NCI-H226 (cell line): ENCODE measurements at regions not wholly inside any gene's neighbourhood (a gene's known extent, or its start where the extent isn't known, plus 50 kb on each side); places are given as distances from the start of the nearest gene placed in this dataset.
A peak's percentile ranks its signal among the peaks of the same experiment; 100 is the strongest.

ENCODE experiments used
- DNase-seq: peaks from one replicate; pipeline ENCODE4 v3.0.0-alpha.2; 2015

DNA sequence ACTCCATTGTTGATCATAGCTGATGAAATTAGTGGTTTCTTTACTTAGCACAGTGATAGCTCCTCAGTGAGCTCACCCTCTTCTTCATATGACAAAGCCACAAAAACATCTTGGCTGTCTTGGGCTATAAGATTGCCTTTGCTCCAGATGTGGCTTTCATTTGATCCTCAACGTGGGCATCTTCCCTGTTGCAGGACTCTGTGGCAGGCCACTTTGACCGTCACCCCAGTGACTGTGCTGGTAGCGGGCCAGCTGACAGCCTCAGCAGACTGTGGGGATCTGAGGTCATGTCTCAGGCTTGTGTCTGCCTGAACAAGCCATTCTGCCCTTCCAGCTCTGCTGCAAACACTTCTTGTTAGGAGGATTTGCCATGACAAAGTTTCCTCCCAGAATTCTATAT is 422.2 kb downstream of the NR2F1-AS1 start:
- DNase-seq: no peak

DNA sequence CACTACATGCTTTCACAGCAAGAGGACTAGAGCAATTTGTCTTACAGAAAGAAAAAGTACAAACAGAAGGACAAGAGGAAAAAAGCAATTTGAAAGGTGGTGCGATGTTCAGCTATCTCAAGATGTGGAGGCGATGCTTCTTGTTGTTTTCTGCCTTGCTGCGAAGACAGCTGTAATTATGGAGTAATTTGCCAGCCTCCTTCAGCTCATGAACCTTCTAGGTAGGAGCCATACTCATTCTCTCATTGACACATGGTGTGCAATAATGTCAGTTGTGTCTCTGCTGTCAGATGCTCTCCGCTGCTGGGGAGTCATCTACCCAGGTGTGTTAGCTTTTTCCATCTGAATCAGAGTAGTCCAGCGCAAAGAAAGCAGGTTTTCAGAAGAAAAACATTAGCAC is 424.5 kb downstream of the NR2F1-AS1 start:
- DNase-seq: no peak

DNA sequence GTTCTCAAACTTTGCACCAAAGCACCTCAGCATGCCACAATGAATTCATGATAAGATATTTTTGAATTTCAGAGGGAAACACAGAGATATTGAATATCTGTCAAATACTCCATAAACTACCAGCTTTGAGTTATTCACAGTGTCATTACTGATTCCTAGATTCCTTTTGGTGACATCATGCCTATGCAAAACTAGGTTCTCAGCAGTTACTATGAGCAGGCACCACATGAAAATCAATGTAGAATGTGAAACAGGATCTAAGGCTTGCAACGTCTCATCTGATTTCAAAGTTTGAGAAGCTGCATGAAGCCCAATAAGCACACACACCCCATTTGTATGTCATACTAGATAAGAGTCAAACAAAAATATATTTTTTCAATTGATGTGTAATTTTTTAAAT is 426.5 kb downstream of the NR2F1-AS1 start:
- no peak for DNase-seq

DNA sequence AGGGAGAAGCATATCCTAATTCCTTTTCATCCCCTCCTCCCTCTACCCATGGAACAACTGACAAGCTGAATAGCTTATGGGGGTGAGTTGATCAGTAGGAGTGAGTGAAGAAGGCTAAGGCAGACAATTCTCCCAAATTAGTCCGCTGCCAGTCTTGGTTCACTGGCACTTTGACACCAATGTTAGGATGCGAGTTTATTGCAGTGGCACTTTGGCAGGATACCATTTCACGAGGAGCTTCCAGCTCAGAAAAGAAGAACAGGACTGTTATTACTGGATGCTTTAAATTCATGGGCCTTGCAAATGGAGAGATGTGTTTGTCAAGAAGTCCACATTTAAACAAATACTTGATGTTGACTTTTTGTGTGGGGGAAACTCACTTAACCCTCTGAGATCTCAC is 427.6 kb downstream of the NR2F1-AS1 start:
- no peak for DNase-seq

DNA sequence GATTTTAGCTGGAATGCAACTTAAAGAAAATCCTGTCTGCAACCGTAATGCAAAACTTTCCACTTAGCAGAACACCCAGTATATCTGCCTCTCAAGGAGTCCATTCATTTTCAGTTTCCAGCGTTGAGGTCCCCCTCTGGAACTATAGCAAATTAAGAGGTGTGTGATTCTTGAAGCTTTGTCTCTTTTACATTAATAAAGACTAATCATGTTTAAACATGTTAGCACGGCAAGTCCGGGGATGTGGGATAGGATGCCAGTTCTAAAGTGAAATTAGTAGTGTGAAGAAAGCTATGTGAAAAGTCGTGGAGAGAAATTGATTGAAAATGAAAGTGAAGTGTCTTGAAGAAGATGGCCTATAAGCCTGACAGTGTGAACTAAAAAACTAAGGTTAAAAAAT is 429.1 kb downstream of the NR2F1-AS1 start:
- DNase-seq: no peak

DNA sequence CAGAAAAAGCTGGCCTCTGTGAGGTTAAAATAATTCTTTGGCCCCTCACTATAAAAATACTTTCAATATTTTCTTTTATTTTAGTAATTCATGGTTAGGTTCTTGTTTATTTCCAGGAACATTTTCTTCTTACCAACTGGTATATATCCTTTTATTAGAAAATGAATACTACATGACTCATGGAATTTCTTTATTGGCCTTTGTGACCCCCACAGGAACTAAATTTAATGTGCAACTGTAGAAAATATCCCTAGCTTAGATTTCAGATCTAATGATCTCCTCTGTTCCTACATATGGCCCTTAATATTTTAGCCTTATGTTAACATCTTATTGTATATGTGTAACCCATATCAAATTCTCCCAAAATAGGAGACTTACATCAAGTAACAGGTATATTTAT is 429.9 kb downstream of the NR2F1-AS1 start:
- DNase-seq: no peak

DNA sequence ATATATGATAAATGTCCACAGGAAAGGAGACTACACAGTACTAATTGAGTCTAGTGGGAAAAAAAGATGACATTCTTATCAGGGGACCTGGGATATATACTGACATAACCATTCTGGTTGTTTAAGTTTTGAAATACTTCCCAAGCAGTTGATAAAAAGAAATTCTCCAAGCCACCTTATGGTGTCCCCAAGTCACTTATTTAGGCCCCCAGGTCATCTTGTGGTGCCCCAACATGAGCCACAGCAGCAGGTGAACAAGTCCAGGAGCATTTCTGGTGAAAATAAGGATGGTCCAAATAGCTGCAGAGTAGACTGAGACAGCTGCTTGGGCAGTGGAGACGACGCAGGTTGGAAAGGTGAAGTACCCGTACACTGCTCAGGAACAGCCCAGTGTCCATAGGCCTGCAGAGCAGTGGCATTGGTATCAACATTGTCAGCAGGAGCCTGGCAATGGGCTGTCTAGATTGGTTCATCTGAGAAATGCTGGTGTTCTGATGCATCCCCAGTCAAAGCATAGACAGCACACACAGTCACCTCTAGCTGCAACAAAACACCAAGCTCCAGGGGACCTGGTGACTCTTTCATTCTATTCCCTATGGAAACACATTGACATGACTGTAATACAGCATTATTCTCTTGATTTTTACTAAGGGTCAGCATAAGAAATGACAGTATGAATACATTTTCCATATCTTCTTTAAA is 430.6 kb downstream of the NR2F1-AS1 start:
- no peak for DNase-seq

DNA sequence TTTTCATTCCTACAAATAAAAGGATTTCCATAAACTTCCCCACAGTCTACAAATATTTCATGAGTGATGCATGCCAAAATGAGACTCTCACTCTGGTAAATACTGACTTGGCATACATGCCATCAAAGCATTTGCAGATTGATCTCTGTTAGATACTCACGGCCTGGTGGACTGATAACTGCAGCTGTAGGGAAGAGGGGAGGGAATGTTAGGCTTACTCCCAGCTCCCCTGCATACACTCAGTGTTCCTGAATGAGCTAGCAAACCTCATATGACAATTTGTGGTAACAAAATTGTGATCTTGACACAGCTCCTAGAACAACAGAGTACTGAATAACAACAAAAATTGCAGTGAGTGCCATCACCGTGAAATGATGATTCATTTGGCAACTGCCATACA is 435.3 kb downstream of the NR2F1-AS1 start:
- no peak for DNase-seq

DNA sequence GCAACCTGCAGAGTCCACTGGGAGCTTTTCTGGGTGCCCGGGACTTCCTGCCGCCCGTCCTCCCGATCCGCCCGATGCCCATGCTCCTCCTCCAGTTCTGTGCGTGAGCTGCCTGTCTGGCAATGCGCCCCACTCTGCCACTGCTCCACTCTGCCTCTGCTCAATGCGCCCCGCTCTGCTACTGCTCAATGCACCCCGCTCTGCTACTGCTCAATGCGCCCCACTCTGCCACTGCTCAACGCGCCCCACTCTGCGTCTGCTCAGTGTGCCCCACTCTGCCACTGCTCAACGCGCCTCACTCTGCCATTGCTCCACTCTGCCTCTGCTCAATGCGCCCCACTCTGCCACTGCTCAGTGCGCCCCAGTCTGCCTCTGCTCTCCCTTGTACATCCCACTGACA is 436.0 kb downstream of the NR2F1-AS1 start:
- DNase-seq: no peak

DNA sequence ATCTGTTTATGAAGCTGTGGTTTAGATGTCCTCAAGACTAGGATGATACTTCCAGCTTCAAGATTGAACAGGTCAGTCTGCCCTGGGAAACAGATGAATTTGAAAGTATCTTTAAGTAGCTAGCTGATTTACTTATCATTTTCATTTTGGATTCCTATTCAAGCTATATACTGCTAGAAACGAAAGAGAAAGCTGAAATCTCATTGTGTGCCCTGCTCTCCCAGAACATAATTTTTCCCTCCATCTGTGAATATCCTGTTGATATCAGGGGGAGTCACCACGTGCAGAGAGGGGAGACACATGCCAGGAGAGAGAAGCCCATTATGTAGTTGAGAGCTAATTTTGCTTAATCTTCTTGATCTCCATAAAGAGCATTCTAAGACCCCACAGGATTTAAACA is 439.1 kb downstream of the NR2F1-AS1 start:
- DNase-seq: no peak

DNA sequence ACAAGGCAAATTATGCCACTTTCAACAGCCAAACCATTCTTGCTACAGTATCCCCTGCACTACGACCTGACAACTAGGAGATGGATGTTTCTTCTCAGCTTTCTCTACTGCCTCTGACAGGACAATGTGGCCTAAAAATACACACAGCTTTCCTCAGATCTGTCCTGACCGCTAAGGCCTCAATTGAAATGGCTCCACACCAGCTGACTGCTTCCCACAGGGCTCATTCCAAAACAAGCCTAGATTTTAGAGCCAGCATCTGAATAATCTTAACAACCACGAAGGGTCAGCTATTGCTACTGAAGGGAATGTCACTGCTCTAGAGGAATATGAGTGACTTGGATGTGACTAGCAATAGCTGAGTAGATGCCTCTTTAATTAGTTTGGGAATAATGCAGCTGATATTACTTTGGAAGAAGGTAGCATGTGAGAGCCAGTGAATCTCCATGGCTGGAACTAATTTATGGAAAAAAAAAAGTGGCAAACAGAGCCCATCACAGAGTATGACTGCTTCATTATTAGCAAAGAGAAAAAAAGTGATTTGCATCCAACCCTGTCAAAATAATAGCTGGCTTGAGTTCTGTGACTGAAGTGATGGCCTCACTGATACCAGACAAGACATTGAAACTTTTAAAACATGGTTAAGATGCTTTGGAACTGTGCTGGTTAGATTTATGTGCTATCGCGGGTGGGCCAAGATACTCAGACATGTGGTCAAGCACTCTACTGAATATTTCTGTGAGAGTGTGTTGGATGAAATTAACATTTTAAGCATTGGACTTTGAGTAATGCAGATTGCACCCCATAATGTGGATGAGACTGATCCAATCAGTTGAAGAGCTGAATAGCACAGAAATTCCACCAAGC is 450.2 kb downstream of the NR2F1-AS1 start:
- no peak for DNase-seq

DNA sequence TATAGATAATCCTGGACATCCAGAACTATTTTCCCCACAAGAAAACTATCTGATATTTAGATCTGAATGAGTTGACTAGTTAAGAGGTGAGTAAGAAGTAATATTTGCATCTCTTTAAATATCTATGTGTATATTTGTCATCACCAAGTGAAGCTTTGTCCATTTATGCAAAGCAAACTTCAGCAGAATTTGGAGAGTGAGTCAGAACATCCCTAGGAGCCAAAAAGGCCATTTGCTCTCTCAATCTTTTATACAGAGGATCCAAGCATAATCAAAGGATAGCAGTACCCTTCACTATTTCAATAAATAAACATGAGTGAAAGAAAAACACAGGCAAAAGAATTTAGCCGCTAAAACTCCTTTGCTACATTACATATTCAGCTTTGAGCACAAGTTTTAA is 454.4 kb downstream of the NR2F1-AS1 start:
- no peak for DNase-seq

DNA sequence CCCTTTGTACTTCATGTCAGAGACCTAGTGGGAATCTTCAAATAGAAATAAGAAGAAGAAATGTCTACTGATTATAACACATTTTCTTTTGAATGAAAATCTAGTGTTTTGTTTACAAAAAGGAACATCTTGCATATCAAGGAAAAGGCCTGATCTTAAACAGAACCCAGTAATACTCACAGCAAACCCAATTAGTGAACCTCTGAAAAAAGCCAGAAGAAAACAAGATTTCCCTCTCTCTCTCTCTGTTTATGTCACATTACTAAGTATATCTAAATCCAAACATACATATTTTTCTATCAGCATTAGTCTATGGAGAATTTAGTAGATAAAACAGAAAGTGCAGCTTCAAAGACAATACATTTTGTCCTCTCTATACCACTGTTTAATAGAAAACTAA is 457.9 kb downstream of the NR2F1-AS1 start:
- no peak for DNase-seq

DNA sequence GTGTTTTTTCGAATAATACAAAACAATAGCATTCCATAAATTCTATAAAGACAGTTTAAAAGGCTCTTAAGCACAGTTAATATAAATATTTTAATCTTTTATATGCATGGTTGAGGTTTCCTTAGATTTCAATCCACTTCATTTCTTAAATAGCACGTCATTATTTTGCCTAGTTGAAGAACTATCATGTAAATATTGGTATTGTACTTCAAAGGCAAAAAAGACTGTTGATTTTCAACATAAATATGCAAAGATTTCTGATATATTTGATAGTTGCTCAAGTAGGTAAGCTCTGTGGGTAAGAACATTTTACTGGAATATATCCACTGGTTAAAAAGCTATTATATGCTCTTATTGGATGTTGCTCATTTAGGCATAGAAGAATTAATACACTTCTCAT is 458.6 kb downstream of the NR2F1-AS1 start:
- no peak for DNase-seq

DNA sequence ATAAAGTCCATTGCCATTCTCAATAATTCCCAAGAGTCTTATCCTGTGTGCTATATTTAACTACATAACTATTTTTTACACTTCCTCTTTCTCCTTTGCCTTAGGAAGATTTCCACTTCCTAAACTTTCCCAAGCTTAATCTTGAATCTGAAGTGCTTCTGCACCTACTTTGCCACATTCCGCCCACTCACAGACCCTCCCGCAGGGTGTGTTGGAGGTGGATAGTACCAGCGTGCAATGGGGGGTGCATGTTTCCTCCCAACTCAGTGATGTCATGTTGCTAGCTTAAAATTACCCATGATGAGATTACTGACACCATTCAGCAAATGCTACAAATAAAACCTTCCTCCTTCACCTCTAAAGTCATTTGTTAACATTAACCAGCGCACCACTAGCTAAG is 460.2 kb downstream of the NR2F1-AS1 start:
- no peak for DNase-seq

DNA sequence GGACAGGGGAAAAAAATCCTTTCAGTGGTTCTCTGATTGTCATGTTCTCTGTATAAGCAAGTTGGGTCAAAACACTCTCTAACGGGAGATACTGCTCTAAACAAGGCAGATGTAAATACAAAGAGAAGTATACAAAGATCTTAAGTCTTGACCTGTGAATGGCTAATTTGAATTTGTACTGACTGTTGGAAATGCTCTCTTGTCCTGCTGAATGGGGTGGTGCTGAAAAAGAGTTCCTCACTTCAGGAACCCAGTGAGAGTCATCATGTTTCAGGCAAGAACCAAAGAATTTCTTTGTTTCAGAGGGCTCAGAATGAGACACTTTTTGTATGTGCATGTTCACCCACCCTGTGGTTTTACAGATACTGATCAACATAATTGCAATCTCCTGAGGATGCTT is 461.0 kb downstream of the NR2F1-AS1 start:
- no peak for DNase-seq

DNA sequence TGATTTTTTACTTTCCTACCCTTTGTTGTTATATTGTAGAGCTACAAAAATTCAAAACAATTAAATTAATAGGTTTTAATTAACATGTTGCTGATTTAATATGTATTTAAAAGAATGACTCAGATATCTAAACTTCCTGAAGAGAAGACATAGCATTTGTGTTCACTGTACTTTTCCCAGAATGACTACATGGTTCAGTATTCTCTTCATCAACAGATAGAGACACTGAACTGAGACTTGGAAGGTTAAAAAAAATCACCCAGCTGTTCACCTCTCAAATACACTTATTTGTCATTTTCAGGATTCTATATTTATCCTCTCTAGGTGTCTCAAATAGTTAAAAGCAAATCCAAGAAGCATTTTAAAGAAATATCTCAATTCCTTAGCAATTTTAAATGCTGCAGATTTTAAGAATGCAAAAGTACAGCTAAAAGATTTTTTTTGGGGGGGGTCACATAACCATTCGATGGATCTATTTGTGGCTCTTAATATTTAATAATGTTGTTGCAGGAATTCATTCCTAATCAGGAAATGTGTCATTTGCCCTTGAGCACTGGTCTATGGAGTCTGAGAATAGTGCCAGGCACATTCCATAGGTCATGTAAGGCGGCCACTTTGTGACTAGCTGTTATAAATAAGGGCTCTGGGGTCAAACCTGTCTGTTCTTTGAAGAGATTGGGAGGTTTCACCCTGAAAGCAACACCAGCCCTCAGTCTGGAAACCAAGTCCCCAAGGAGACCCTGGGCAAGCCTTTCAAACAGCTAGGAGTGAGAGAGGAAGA is 463.1 kb downstream of the NR2F1-AS1 start:
- no peak for DNase-seq

DNA sequence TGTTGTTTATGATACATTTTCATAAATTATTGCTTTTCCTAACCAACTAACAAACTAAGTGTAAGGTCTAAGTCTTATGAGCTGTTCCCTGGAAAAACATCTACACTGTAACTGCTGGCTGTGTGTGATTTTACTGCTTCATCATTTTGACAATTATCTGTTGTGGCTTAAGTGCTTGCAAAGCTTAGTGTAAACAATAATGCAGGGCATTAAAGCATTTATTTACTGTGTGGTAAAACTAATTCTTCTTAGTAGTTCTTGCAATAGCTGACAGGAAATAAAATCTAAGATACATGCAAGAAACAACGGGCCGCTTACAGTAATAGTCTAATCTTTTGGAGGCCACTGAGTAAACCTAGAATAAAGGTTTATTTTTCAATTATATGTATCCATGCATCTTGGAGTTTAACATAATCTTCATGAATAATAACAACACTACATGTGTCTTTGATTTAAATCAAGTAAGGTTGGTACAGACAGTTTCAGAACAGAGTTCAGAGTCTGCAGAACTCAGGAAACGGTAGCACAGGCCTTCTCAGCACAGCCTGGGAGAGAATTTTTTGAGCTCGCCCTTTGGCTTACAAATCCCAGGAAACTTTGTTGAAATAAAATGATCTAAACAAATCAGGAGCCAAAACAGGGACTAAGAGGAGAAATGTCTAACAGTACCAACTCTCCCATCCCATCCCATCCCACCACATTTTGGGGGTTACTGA is 473.1 kb downstream of the NR2F1-AS1 start:
- DNase-seq: no peak

DNA sequence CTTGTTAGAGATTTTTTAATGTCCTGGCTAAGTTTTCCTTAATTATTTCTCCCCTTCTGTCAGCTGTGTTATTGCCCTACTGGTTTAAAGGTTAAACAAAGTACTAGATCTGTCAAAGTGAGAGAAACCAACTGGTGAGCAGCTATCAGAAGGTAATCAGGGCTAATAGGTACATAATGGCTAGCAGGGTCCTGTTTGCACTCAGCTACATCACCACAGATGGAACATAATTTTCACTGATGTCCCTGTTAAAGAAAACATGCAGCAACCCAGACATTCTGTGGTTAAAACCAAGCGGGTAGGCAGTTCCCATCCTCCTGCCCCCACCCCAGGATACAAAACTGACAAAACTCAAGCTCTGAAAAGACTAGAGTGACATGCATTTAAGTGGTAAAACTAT is 473.9 kb downstream of the NR2F1-AS1 start:
- DNase-seq: no peak

DNA sequence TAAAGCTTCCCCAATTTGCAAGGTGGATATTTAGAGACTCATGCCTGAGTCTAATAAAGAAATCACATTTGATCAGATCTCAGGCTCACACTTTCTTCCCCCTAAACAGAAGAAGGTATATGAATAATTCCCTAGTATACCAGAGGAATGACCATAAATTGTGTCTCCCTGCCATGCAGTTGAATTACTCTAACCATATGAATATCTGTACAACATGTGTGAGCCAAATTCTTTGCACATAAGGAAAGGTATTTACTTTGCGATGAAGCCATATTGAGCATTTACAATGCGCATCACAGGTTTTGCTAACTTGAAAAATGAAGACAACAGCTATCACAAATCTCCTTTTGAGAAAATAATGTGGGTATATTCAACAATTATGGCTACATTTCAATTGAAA is 479.4 kb downstream of the NR2F1-AS1 start:
- DNase-seq: no peak

DNA sequence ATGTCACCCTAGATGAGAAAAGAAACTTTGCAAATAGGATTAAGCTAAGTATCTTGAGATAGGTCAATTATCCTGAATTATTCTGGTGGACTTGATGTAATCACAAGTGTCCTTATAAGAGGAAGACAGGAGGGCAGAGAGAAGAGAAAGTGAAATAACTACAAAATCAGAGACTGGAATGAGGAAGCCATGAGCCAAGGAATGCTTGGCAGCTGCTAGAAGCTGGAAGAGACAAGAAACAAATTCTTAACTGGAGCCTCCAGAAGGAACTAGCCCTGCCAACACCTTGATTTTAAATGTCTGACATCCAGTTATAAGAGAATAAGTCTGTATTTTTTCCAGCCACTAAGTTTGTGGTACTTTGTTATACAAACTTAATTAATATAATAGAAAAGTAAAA is 480.0 kb downstream of the NR2F1-AS1 start:
- peak; percentile 65 for DNase-seq

DNA sequence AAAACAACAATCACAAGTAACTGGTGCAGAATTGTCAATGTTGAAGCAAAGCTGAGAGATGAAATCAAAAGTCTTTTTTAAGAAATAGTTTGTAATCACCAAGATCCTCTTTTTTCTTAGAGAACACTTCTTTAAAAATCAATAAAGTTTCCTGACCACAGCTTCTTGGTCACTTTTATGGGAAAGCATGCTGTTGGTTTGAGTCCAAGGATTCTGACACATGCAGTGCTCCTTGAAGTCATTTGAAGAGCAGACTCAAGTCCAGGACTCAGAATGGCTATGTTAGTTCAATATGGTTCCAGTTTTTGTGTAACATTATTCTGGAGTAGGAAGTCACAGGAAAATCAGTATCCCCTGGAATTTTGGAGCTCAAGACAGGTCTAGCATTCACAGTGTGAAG is 480.6 kb downstream of the NR2F1-AS1 start:
- no peak for DNase-seq

DNA sequence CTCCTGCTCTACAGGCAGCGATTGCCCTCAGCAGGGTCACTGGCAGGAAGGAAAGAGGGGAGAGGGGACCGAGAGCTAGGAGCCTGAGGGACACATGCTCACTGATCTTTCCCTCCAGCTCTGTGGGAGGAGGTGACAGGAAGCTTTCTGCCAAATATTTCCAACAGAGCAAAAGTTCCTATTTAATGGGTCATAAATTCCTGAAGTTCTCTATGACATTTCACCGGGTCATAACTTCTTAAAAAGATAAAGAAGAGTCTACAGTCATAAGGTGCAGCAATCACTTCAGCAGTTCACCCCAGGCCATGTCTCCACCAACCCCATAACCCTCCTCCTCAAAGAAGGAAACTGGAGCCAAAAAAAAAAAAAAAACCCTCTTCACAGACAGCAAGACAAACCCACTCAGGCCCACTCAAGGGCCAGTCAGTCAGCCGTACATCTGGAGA is 481.1 kb downstream of the NR2F1-AS1 start:
- DNase-seq: peak; percentile 52
